GM12865 (cell line): ENCODE measurements at regions not wholly inside any gene's neighbourhood (a gene's known extent, or its start where the extent isn't known, plus 50 kb on each side); places are given as distances from the start of the nearest gene placed in this dataset.

Experiments
- DNase-seq: peaks from one replicate; pipeline ENCODE4 v3.0.0; 2010; ENCODE audit warnings: low read depth
- H3K4me3 ChIP-seq: 2 replicates; pipeline ENCODE4 v1.5.1; 2011; ENCODE audit warnings: mild to moderate bottlenecking, low read depth, low read length, control low read depth
- CTCF ChIP-seq: IDR thresholded peaks from 2 replicates; pipeline ENCODE4 v1.5.1; 2011; ENCODE audit warnings: low read length, control low read depth, low read depth, inconsistent platforms; ENCODE audit not compliant: insufficient read depth; ENCODE audit errors: missing control alignments

DNA sequence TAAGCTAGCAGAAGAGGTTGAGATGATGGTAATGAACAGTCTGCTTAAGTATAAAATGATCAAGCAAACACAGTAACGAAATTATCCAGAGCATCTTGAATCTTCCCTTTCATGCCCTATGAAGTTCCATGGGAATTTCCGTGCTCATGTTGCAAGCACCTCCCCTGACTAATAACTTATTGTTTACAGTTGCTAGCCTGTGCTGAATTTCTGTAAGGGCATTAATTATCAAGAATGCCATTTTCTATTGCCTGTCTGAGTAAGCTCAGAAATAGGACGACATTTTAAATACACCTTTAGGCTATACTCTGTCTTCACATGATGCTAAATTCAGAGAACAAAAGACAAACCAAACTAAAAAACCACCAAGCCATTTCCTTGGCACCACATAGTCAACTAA lies 257.5 kb upstream of the LRTM1 start:
- no peak for DNase-seq
- no peak overlapping the region for H3K4me3 ChIP-seq
- no peak for TF ChIP-seq CTCF

DNA sequence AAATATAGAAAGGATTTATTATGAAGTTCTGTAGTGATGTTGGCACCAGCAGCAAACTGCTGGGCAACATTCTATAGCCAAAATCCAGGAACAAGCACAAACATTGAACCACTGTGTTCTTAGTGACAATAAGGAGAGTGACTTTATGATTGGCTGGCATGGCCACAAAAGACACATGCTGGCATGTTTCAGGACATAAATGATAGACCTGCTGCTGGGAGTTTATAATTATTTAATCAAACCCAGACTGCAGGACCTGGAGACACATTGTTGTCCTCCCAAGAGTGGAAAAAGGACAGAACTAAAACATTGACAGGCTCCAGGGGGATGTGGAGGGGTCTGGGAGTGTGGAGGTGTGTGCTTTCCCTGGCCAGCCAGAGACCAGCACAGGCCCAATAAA lies 255.3 kb upstream of the LRTM1 start:
- H3K4me3 ChIP-seq: no peak overlapping the region
- no peak for TF ChIP-seq CTCF
- no peak for DNase-seq

DNA sequence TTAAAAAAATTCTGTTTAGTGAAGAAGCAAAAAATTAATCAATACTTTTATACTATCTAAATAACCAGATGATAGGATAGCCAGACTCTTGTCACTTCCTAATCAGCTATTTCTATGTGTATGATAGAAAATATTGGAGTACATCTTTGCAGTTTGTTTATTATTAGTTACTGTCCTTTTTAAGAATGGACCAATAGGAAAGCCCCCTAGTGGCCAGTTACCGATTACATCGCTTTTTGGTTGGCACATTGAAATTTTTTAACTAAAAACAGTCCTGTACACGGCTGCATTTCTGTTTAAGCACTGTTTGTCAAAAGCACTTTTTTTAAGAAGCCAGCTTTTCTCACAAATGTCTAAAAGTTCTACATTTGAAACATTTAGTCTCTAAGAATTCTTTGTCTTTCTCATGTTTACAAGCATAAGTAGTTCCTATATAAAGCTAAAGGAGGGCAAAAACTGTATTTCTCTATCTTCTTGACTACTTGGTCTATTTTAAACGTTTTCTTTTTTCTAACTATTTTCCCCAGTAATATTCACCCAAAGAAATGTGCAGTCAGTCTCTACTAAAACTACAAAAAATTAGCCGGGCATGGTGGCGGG lies 253.2 kb upstream of the LRTM1 start:
- DNase-seq: peak; percentile 49
- H3K4me3 ChIP-seq: no peak overlapping the region
- TF ChIP-seq CTCF: peak; percentile 64

DNA sequence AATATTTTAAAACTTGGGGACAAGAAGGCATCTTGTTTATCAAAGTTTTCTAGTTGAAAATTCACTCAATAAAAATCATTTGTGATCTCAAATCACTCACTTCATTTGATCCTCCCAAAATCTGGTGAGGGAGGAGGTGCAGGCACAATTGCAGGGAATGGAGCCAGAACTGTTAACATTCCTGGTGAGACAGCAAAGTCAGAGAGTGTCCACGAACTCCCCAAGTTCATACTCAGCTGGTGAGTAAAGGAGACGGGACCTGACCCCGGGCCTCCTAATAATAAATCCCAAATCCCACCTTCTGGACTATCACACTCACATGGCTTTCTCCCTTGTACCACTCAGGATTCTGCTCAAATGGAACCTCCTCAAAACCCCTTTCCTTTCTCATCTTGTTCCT lies 252.3 kb upstream of the LRTM1 start:
- no peak for DNase-seq
- no peak for TF ChIP-seq CTCF
- H3K4me3 ChIP-seq: no peak overlapping the region

GRCh38 chr3:55178336-55178735 lies 250.5 kb upstream of the LRTM1 start:
- no peak for TF ChIP-seq CTCF

GRCh38 chr3:55177749-55178148 lies 249.9 kb upstream of the LRTM1 start:
- no peak for TF ChIP-seq CTCF
- no peak overlapping the region for H3K4me3 ChIP-seq
- no peak for DNase-seq

More at GRCh38 chr3:55178336-55178735, 250.5 kb upstream of the LRTM1 start:
- no peak for DNase-seq
- H3K4me3 ChIP-seq: no peak overlapping the region

DNA sequence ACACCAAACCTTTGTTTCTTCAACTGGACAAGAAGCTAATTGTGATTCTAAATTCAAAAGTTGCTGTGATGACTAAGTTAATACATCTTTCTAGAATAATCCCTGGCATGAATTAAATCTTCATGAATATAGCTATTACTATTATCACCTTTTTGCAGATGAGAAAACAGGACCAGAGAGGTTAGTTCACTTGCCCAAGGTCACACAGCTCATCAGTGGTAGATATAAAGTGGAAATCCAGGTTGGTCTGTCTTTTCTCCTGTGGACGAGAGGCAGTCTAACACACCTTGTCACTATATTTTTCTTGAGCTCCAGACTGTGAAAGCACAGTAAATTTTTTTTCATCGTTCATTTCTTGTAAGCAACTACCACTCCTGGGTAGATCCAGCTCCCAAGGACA lies 247.6 kb upstream of the LRTM1 start:
- H3K4me3 ChIP-seq: no peak overlapping the region
- TF ChIP-seq CTCF: no peak
- DNase-seq: no peak
